Esophagus muscularis mucosa (tissue), 4 donors: ENCODE measurements at regions not wholly inside any gene's neighbourhood (a gene's known extent, or its start where the extent isn't known, plus 50 kb on each side); places are given as distances from the start of the nearest gene placed in this dataset.
"Not testable (repeated sequence)": the region's sequence is repeated elsewhere in the genome, so short reads cannot be mapped to it uniquely, and the experiment has no call there.

Experiments
- DNase-seq: peaks from one replicate; pipeline ENCODE4 v3.0.0-alpha.2; 2017; ENCODE audit errors: extremely low spot score
- H3K27ac ChIP-seq, 4 donors: fragments of 200-600 bp; sonication (generic); replicated peaks in 1 of 4; 1 replicate in 3 of 4; 2 replicates in 1 of 4; pipeline ENCODE4 v1.5.1; 2016 to 2019; ENCODE audit warnings: mild to moderate bottlenecking in 1 of 4
- H3K27me3 ChIP-seq, 4 donors: fragments of 200-600 bp; sonication (generic); one replicate each; pipeline versions ENCODE4 v1.5.1 to v1.6.0; 2016 to 2019
- H3K36me3 ChIP-seq, 4 donors: fragments of 200-600 bp; sonication (generic); one replicate each; pipeline ENCODE4 v1.5.1; 2016 to 2019
- H3K4me1 ChIP-seq, 4 donors: fragments of 200-600 bp; sonication (generic); one replicate each; pipeline ENCODE4 v1.5.1; 2016 to 2019
- H3K4me3 ChIP-seq, 4 donors: fragments of 200-600 bp; sonication (generic); 1 replicate in 2 of 4; 2 replicates in 2 of 4; pipeline ENCODE4 v1.5.1; 2016 to 2019; ENCODE audit warnings: mild to moderate bottlenecking in 4 of 4, moderate library complexity in 1 of 4
- H3K9me3 ChIP-seq, 4 donors: fragments of 200-600 bp; sonication (generic); 1 replicate in 3 of 4; 2 replicates in 1 of 4; pipeline ENCODE4 v1.5.1; 2016 to 2019
- CTCF ChIP-seq, 3 experiments: fragments of 200-600 bp in 2 of 3; fragments of 450-650 bp in 1 of 3; sonication (generic) in 2 of 3; IDR thresholded peaks; one replicate each; pipeline ENCODE4 v1.5.1; 2017 to 2019; ENCODE audit warnings: antibody characterized with exemption in 3 of 3, mild to moderate bottlenecking in 2 of 3, moderate library complexity in 1 of 3
- EP300 ChIP-seq: sonication (generic); formaldehyde crosslinking; IDR thresholded peaks from one replicate; pipeline ENCODE4 v1.6.1; 2017; ENCODE audit warnings: antibody characterized with exemption
- POLR2A ChIP-seq: fragments of 450-650 bp; IDR thresholded peaks from one replicate; pipeline ENCODE4 v1.6.1; 2017; ENCODE audit warnings: antibody characterized with exemption, moderate library complexity, mild to moderate bottlenecking, low read depth
- POLR2AphosphoS5 ChIP-seq, 2 donors: sonication (generic); formaldehyde crosslinking; IDR thresholded peaks; one replicate each; pipeline ENCODE4 v1.6.1; 2017; ENCODE audit warnings: antibody characterized with exemption in 2 of 2
- WGBS: methylation state at CpG from one replicate; pipeline ENCODE4 v1.1.5; 2018; 5-methylcytosine and 5-hydroxymethylcytosine counted together
- intact Hi-C: fragments of 100-400 bp; cut with DNase I; formaldehyde crosslinking; loops from one replicate; pipeline ENCODE4 v1.15.1; 2023

- 75% methylated on average over 3 of the region's 3 CpGs for WGBS
- TF ChIP-seq POLR2A (no peak), POLR2AphosphoS5 (IDR thresholded peaks at IDR 0.05) (no peak), EP300 (no peak), CTCF (IDR thresholded peaks at IDR 0.05) (no peak)
- Histone ChIP-seq H3K4me3 (no peak overlapping the region), H3K4me1 (no peaks in the 10 kb centered on the region), H3K9me3 (no peaks in the 10 kb centered on the region), H3K27ac (no peak overlapping the region), H3K36me3 (no peaks in the 10 kb centered on the region), H3K27me3 (no peaks in the 10 kb centered on the region)
- intact Hi-C loops: no loop called here
- DNase-seq: no peak
Observed at GRCh38 chr21:18000981-18001686, 182.0 kb upstream of the C21orf91 start.

DNA sequence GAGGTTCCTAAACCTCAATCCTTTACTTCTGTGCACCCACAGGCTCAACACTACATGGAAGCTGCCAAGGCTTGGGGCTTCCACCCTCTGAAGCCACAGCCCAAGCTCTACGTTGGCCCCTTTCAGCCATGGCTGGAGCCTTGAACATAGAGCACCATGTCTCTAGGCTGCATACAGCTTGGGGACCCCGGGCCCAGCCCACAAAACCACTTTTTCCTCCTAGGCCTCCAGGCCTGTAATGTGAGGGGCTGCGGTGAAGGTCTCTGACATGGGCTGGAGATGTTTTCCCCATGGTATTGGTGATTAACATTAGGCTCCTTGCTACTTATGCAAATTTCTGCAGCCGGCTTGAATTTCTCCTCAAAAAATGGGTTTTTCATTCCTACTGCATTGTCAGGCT lies 179.4 kb upstream of the C21orf91 start:
- H3K27ac ChIP-seq, H3K9me3 ChIP-seq, H3K36me3 ChIP-seq, intact Hi-C loops, DNase-seq, H3K27me3 ChIP-seq, H3K4me1 ChIP-seq, H3K4me3 ChIP-seq: not testable (repeated sequence)
- WGBS: 92% methylated on average over 4 of the region's 4 CpGs

- WGBS: 78% methylated on average over 3 of the region's 3 CpGs
- H3K36me3 ChIP-seq: no peaks in the 10 kb centered on the region
- DNase-seq: no peak
Observed at GRCh38 chr21:17989780-17990179, 170.6 kb upstream of the C21orf91 start.

DNA sequence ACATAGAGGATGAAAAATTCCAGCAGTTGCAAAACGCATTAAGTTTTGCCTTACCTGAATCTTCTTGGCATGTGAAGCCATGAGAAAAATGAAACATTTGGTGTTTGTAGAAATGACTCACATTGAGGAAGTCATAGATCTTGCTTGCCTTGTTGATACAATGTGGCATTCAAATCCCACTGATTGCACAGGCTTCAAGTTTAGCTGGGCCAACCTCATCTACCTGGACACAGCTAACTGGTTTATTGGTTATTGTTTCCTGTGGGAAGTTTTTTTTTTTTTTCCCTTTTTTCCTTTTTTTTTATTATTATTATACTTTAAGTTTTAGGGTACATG lies 168.9 kb upstream of the C21orf91 start:
- H3K4me3 ChIP-seq: no peak overlapping the region
- WGBS: 47% methylated on average over 1 of the region's 1 CpG
- H3K36me3 ChIP-seq: no peaks in the 10 kb centered on the region
- intact Hi-C loops: no loop called here
- H3K27me3 ChIP-seq: no peaks in the 10 kb centered on the region
- no peaks in the 10 kb centered on the region for H3K4me1 ChIP-seq
- H3K27ac ChIP-seq: no peak overlapping the region
- DNase-seq: no peak
- TF ChIP-seq EP300: no peak
- TF ChIP-seq POLR2A: no peak
- TF ChIP-seq POLR2AphosphoS5 (IDR thresholded peaks at IDR 0.05): no peak
- no peak for TF ChIP-seq CTCF (IDR thresholded peaks at IDR 0.05)
- H3K9me3 ChIP-seq: no peaks in the 10 kb centered on the region

More at GRCh38 chr21:17989780-17990179, 170.6 kb upstream of the C21orf91 start:
- intact Hi-C loops: no loop called here
- H3K27me3 ChIP-seq: no peaks in the 10 kb centered on the region
- H3K27ac ChIP-seq: no peak overlapping the region
- TF ChIP-seq EP300 (no peak), CTCF (IDR thresholded peaks at IDR 0.05) (no peak), POLR2AphosphoS5 (IDR thresholded peaks at IDR 0.05) (no peak), POLR2A (no peak)
- no peaks in the 10 kb centered on the region for H3K4me1 ChIP-seq
- peaks cover 0 to 4% (median 0%) of the 10 kb centered on the region in 4 donors for H3K9me3 ChIP-seq
- no peak overlapping the region for H3K4me3 ChIP-seq

DNA sequence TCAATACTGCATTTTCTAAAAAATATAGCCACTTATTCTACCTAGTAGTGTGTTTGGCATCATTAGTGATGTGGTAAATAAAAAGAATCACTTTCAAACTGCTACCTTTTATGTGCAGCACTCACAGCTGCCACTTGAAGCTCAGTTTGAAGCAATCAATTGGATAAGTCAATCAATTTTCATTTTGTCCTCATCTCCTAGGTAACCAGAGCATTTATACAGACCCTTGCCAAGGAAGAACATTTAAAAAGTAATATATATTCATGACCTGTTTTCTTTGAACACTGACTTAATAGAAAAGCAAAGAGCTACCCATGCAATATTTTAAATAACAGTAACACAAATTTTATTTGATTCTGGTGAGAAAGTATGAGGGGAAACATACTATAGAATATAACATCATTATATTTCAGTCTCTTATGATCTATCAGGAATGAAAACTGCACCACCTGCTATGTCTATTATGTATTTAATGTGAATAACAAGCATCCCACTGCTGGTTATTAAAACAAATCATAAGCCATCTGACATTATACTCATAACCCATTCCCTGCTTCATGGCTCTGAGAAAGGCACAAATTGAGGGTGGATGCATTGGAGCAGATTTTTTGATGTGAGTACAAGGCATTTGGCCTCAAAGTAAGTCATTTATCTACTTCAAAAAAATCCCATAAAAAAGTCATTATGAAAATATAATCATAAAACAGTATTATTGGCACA lies 168.4 kb upstream of the C21orf91 start:
- Histone ChIP-seq H3K4me1 (no peaks in the 10 kb centered on the region), H3K27me3 (no peaks in the 10 kb centered on the region), H3K4me3 (no peak overlapping the region), H3K9me3 (no peaks in the 10 kb centered on the region), H3K36me3 (no peaks in the 10 kb centered on the region), H3K27ac (no peak overlapping the region)
- no peak for DNase-seq
- no peak for TF ChIP-seq POLR2A
- TF ChIP-seq POLR2AphosphoS5 (IDR thresholded peaks at IDR 0.05): no peak
- no peak for TF ChIP-seq EP300
- TF ChIP-seq CTCF (IDR thresholded peaks at IDR 0.05): no peak
- intact Hi-C loops: no loop called here
